ENCODE measurements at regions not wholly inside any gene's neighbourhood (a gene's known extent, or its start where the extent isn't known, plus 50 kb on each side); places are given as distances from the start of the nearest gene placed in this dataset.

- no peaks in the 10 kb centered on the region for H3K27me3 Mint-ChIP-seq
- DNase-seq (no peak), ATAC-seq (no peak)
- no peaks in the 10 kb centered on the region for H3K36me3 Mint-ChIP-seq (ENCODE audit: low read depth)
- H3K27ac Mint-ChIP-seq: no peak overlapping the region
- H3K9me3 ChIP-seq (ENCODE audit: control insufficient read depth, low read length, poor library complexity, severe bottlenecking): no peaks in the 10 kb centered on the region
- H3K4me1 Mint-ChIP-seq: no peaks in the 10 kb centered on the region
- H3K4me3 Mint-ChIP-seq: no peak overlapping the region
Observed at GRCh38 chr2:14816069-14817060, 183.8 kb downstream of the LRATD1 start.

- no peak overlapping the region for H3K4me3 Mint-ChIP-seq
- no peaks in the 10 kb centered on the region for H3K4me1 Mint-ChIP-seq
- DNase-seq (no peak), ATAC-seq (no peak)
- no peaks in the 10 kb centered on the region for H3K9me3 ChIP-seq (ENCODE audit: control insufficient read depth, low read length, poor library complexity, severe bottlenecking)
- no peaks in the 10 kb centered on the region for H3K36me3 Mint-ChIP-seq (ENCODE audit: low read depth)
- H3K27ac Mint-ChIP-seq: no peak overlapping the region
- no peaks in the 10 kb centered on the region for H3K27me3 Mint-ChIP-seq
Observed at GRCh38 chr2:14817848-14818247, 185.3 kb downstream of the LRATD1 start.

GRCh38 chr2:14826518-14826917 is 194.0 kb downstream of the LRATD1 start:
- H3K36me3 Mint-ChIP-seq (ENCODE audit: low read depth): no peaks in the 10 kb centered on the region
- H3K27ac Mint-ChIP-seq: no peak overlapping the region
- no peak overlapping the region for H3K4me3 Mint-ChIP-seq
- H3K9me3 ChIP-seq (ENCODE audit: control insufficient read depth, low read length, poor library complexity, severe bottlenecking): no peaks in the 10 kb centered on the region
- H3K4me1 Mint-ChIP-seq: no peaks in the 10 kb centered on the region
- no peaks in the 10 kb centered on the region for H3K27me3 Mint-ChIP-seq
- no peak for DNase-seq
- no peak for ATAC-seq

GRCh38 chr2:14827226-14828023 is 194.9 kb downstream of the LRATD1 start:
- Mint-ChIP-seq H3K27me3 (no peaks in the 10 kb centered on the region), H3K27ac (no peak overlapping the region), H3K4me1 (no peaks in the 10 kb centered on the region), H3K36me3 (ENCODE audit: low read depth) (no peaks in the 10 kb centered on the region), H3K4me3 (no peak overlapping the region)
- no peak for ATAC-seq
- no peaks in the 10 kb centered on the region for H3K9me3 ChIP-seq (ENCODE audit: control insufficient read depth, low read length, poor library complexity, severe bottlenecking)
- no peak for DNase-seq

- Mint-ChIP-seq H3K4me1 (no peaks in the 10 kb centered on the region), H3K27ac (no peak overlapping the region), H3K36me3 (ENCODE audit: low read depth) (no peaks in the 10 kb centered on the region), H3K27me3 (no peaks in the 10 kb centered on the region), H3K4me3 (no peak overlapping the region)
- DNase-seq (no peak), ATAC-seq (no peak)
- no peaks in the 10 kb centered on the region for H3K9me3 ChIP-seq (ENCODE audit: control insufficient read depth, low read length, poor library complexity, severe bottlenecking)
Observed at GRCh38 chr2:14828223-14828622, 195.7 kb downstream of the LRATD1 start.

GRCh38 chr2:14828968-14829367 is 196.5 kb downstream of the LRATD1 start:
- Mint-ChIP-seq H3K4me1 (no peaks in the 10 kb centered on the region), H3K36me3 (ENCODE audit: low read depth) (no peaks in the 10 kb centered on the region), H3K27ac (no peak overlapping the region), H3K4me3 (no peak overlapping the region), H3K27me3 (no peaks in the 10 kb centered on the region)
- H3K9me3 ChIP-seq (ENCODE audit: control insufficient read depth, low read length, poor library complexity, severe bottlenecking): no peaks in the 10 kb centered on the region
- ATAC-seq (no peak), DNase-seq (no peak)

GRCh38 chr2:14831458-14831857 is 198.9 kb downstream of the LRATD1 start:
- DNase-seq: no peak
- no peaks in the 10 kb centered on the region for H3K9me3 ChIP-seq (ENCODE audit: control insufficient read depth, low read length, poor library complexity, severe bottlenecking)
- H3K27ac Mint-ChIP-seq: no peak overlapping the region
- H3K27me3 Mint-ChIP-seq: no peaks in the 10 kb centered on the region
- H3K4me3 Mint-ChIP-seq: no peak overlapping the region
- H3K4me1 Mint-ChIP-seq: no peaks in the 10 kb centered on the region
- no peak for ATAC-seq
- no peaks in the 10 kb centered on the region for H3K36me3 Mint-ChIP-seq (ENCODE audit: low read depth)

GRCh38 chr2:14843507-14844204 is 211.1 kb downstream of the LRATD1 start:
- DNase-seq (no peak), ATAC-seq (no peak)
- Mint-ChIP-seq H3K27me3 (no peaks in the 10 kb centered on the region), H3K27ac (no peak overlapping the region), H3K4me1 (no peaks in the 10 kb centered on the region), H3K36me3 (ENCODE audit: low read depth) (no peaks in the 10 kb centered on the region), H3K4me3 (no peak overlapping the region)
- H3K9me3 ChIP-seq (ENCODE audit: control insufficient read depth, low read length, poor library complexity, severe bottlenecking): no peaks in the 10 kb centered on the region

GRCh38 chr2:14855751-14856150 is 223.2 kb downstream of the LRATD1 start:
- ATAC-seq (no peak), DNase-seq (no peak)
- no peak overlapping the region for H3K27ac Mint-ChIP-seq
- no peaks in the 10 kb centered on the region for H3K27me3 Mint-ChIP-seq
- H3K4me1 Mint-ChIP-seq: no peaks in the 10 kb centered on the region
- no peak overlapping the region for H3K4me3 Mint-ChIP-seq
- no peaks in the 10 kb centered on the region for H3K9me3 ChIP-seq (ENCODE audit: control insufficient read depth, low read length, poor library complexity, severe bottlenecking)
- H3K36me3 Mint-ChIP-seq (ENCODE audit: low read depth): no peaks in the 10 kb centered on the region

- no peak for DNase-seq
- Mint-ChIP-seq H3K27me3 (no peaks in the 10 kb centered on the region), H3K36me3 (ENCODE audit: low read depth) (no peaks in the 10 kb centered on the region), H3K4me1 (no peaks in the 10 kb centered on the region), H3K4me3 (no peak overlapping the region), H3K27ac (no peak overlapping the region)
- no peaks in the 10 kb centered on the region for H3K9me3 ChIP-seq (ENCODE audit: control insufficient read depth, low read length, poor library complexity, severe bottlenecking)
- no peak for ATAC-seq
Observed at GRCh38 chr2:14861181-14861580, 228.7 kb downstream of the LRATD1 start.

GRCh38 chr2:14866736-14867352 is 234.3 kb downstream of the LRATD1 start:
- no peaks in the 10 kb centered on the region for H3K36me3 Mint-ChIP-seq (ENCODE audit: low read depth)
- H3K9me3 ChIP-seq (ENCODE audit: control insufficient read depth, low read length, poor library complexity, severe bottlenecking): no peaks in the 10 kb centered on the region
- no peak overlapping the region for H3K4me3 Mint-ChIP-seq
- H3K27ac Mint-ChIP-seq: no peak overlapping the region
- no peaks in the 10 kb centered on the region for H3K4me1 Mint-ChIP-seq
- DNase-seq (no peak), ATAC-seq (no peak)
- H3K27me3 Mint-ChIP-seq: no peaks in the 10 kb centered on the region

GRCh38 chr2:14867853-14868252 is 235.3 kb downstream of the LRATD1 start:
- H3K4me3 Mint-ChIP-seq: no peak overlapping the region
- H3K27ac Mint-ChIP-seq: no peak overlapping the region
- H3K36me3 Mint-ChIP-seq (ENCODE audit: low read depth): no peaks in the 10 kb centered on the region
- no peaks in the 10 kb centered on the region for H3K27me3 Mint-ChIP-seq
- H3K9me3 ChIP-seq (ENCODE audit: control insufficient read depth, low read length, poor library complexity, severe bottlenecking): no peaks in the 10 kb centered on the region
- H3K4me1 Mint-ChIP-seq: no peaks in the 10 kb centered on the region
- ATAC-seq (no peak), DNase-seq (no peak)
